GM19023 (cell line): ENCODE measurements at regions not wholly inside any gene's neighbourhood (a gene's known extent, or its start where the extent isn't known, plus 50 kb on each side); places are given as distances from the start of the nearest gene placed in this dataset.
A peak's percentile ranks its signal among the peaks of the same experiment; 100 is the strongest.

ENCODE experiments used
- ATAC-seq: cut with Tn5 transposase; IDR thresholded peaks from one replicate; pipeline ENCODE4 v1.9.1; 2021; ENCODE audit warnings: mild to moderate bottlenecking, moderate library complexity; ENCODE audit not compliant: unreplicated experiment

- no peak for ATAC-seq
These were observed 315.4 kb downstream of the DIPK2A start for GRCh38 chr3:144287001-144287400.

DNA sequence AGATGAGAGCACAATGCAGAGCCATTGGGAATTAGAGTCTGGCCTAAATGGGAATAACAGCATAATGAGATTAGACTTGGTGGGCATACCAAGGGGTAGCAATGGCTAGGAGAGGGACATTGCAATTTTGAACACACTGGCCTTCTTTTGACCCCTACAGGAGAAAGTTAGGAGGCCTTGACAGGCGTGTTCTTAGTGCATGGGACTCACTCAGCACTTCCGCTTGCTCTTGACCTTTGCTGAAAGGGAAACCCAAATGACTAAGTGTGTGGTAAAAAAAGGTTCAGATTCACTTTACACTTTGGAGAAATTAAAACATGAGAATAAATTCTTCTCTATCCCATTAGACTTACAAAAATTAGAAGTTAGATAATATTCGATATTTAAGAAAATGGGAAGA, 317.4 kb downstream of the DIPK2A start:
- ATAC-seq = no peak

GRCh38 chr3:144294659-144295538, 323.3 kb downstream of the DIPK2A start:
- ATAC-seq = peak; percentile 70

GRCh38 chr3:144295613-144296012, 324.0 kb downstream of the DIPK2A start:
- ATAC-seq = no peak

- no peak for ATAC-seq
These were observed 325.2 kb downstream of the DIPK2A start for GRCh38 chr3:144296808-144297207.

DNA sequence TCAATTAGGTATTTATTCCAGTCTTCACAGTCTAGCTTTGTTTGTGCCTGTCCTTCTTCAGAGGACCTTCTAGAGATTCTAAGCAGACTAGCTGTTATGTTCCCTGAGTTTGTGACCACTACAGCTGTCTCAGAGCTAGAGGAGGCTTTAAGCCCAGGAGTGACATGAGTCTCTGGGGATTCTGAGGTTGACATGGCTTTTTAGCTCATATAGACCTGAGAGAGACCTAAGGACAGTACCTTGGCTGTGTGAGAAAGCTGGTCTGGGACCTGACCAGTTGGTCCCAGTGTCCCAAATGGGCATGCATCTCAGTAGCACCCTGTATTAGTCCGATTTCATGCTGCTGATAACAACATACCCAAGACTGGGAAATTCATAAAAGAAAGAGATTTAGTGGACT, 330.2 kb downstream of the DIPK2A start:
- no peak for ATAC-seq

GRCh38 chr3:144307951-144308350, 336.3 kb downstream of the DIPK2A start:
- ATAC-seq = no peak

DNA sequence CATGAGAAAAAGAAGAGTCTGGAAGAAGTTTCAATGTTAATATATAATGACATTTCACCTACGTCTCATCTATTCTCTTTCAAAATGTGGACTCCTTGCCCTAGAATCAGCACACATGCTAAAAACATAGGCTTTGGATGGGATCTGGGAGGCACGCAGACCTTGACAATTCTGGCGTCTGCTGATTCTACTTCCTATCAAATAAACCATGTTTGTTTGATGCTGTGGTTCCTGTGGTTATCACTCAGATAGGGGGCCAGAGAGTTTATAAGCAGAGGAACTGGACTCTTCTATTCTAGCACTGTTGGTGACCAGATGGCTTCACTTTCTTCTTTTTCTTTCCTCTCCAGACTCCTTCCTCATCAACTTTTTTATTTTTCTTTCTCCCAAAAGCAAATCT, 336.8 kb downstream of the DIPK2A start:
- ATAC-seq = no peak

DNA sequence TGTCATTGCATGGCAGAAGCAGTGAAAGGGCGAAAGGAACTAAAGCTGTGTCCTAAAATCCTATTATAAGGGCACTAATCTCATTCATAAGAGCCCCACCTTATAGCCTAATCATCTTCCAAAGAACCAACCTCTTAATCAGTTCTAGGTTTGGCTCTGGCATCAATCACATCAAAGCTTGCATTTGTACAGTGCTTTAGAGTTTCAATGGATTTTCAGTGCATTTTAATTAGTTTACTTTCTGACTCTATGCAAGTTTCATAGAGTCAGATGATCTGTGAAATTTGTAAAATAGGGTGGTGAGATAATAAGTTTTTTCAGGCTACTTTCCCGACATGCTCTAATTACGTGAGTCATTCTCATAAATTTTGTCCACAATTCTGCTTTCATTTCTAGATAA, 341.1 kb downstream of the DIPK2A start:
- ATAC-seq = no peak

DNA sequence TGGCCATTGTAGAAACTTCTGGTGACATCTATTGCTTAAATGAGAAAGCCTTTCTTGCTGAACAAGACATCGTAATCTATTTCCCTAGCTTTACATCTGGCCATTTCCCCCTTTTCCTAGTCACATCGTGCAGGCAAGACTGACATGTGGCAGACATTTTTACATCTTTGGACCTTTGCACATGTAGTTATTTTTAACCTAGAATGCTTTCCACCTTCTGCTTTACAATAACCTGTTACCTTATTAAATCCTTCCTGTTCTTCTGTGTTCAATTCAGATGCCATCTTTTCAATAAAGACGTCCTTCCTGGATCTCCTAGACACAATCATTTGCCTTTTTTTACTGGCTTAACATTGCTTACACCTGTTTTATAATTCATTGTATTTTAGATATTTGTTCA, 343.3 kb downstream of the DIPK2A start:
- ATAC-seq = no peak

DNA sequence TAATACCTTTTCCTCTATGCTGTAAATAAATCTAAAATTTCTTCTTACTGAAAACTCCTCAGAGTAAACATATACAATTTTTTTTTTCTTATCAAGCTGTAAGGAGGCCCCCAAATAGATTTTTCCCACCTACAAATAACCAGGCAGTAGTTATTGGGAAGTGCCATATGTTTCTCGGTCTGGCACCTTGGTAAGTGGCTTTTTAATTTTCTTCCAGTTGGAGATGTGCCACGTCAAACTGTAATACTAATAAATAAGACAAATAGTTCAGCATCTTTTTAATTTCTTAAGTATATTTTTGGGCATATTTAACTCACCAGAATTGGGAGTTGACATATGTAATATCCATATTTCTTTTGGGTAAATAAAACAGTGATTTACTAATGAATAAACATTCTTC, 346.3 kb downstream of the DIPK2A start:
- no peak for ATAC-seq

- ATAC-seq = no peak
These were observed 352.5 kb downstream of the DIPK2A start for GRCh38 chr3:144324076-144324475.

GRCh38 chr3:144332868-144333267, 361.2 kb downstream of the DIPK2A start:
- ATAC-seq = no peak

DNA sequence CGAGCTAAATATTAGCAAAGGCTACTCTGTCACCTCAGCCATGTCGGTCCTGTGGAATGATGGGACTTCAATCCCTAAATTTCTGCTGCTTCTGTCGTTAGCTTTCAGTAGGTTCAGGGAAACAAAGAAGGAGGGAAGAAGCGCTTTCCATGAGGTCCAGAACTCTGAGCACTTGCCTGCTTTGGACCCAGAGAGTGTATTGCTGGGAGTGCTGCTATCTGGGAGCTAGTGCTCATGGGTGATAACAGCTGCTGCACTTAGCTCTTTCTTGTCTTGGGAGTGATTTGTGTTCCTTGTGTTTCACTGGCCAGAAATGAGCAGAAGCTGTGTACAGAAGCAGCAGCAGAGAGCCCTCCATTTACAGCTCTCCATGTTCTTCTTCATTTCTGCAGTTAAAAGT, 369.8 kb downstream of the DIPK2A start:
- no peak for ATAC-seq

- no peak for ATAC-seq
These were observed 371.7 kb downstream of the DIPK2A start for GRCh38 chr3:144343343-144343742.

DNA sequence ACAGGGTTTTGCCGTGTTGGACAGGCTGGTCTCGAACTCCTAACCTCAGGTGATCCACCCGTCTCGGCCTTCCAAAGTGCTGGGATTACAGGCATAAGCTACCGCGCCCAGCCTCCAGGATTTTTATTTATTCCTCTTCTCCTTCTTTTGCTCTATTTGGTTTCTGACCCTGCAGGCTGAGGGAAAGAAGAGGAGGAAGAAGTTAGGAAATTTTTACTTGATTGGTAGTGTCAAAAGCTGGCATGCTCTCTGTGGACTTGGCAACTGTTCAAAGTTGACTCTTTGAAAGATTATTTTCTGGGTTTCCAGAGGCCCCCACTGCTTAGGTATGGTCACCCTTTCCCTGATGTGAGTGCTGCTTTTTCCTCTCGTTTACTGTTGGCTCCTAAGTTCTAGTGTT, 372.2 kb downstream of the DIPK2A start:
- ATAC-seq = no peak

- ATAC-seq = no peak
These were observed 373.4 kb downstream of the DIPK2A start for GRCh38 chr3:144344925-144345548.

DNA sequence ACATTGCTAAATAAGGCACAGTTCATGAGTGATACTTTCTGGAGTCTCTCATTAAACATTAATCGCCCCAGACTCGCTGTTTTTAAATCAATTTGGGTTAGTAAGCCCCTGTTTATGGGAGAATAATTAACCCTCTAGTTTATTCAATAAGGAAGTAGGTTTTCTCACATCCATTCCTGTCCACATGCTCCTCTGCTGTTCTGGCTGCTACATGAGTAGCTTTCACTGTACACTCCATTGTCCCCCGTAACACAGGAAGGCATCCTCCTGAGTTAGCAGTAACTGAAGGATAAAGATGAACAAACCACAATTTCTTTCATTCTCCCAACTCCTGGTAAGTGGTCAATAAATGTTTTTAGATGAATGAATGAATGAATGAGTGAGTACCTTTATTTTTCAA, 378.5 kb downstream of the DIPK2A start:
- ATAC-seq = no peak

GRCh38 chr3:144351011-144351410, 379.4 kb downstream of the DIPK2A start:
- no peak for ATAC-seq

GRCh38 chr3:144351773-144352365, 380.2 kb downstream of the DIPK2A start:
- ATAC-seq = no peak

GRCh38 chr3:144358191-144358590, 386.6 kb downstream of the DIPK2A start:
- ATAC-seq = no peak

DNA sequence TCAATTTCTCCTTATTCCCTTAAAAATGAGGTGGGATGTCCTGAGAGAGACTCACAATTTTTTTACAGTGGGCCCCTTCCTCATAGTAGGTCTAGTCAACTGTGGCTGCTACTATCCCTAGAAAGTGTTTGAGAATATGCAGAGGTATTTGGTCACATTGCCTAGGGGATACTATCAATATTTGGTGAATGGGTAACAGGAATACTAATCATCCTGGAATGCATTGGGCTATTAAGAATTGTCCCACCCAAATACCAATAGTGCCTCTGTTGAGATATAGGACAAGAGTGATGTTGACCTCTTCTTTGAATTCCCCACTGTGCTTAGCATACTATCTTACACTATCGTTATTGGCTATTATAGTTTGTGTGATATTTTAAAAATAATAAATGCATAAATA, 389.4 kb downstream of the DIPK2A start:
- ATAC-seq = no peak
